ENCODE measurements at regions not wholly inside any gene's neighbourhood (a gene's known extent, or its start where the extent isn't known, plus 50 kb on each side); places are given as distances from the start of the nearest gene placed in this dataset.
"Not testable (repeated sequence)": the region's sequence is repeated elsewhere in the genome, so short reads cannot be mapped to it uniquely, and the experiment has no call there.

DNA sequence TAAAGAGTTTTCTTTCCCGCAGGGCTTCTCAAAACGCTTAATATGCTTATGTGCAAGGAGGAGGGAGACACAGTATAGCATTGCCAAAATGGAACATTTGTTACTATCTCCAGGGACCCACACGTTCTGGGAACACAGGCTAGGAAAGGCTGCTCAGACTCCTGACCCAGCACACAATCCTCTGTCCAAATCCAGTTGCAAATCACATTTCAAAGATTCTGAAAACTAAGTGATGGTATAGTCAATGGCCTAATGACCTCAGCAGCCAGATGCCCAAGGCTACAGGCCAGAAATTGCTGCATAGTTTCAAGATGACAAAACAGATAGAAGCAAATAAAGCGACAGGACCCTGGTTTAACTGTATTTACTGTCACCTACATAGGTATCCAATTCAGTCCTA, 97.0 kb upstream of the GRIP1 start:
- DNase-seq (ENCODE audit: low spot score): no peak

DNA sequence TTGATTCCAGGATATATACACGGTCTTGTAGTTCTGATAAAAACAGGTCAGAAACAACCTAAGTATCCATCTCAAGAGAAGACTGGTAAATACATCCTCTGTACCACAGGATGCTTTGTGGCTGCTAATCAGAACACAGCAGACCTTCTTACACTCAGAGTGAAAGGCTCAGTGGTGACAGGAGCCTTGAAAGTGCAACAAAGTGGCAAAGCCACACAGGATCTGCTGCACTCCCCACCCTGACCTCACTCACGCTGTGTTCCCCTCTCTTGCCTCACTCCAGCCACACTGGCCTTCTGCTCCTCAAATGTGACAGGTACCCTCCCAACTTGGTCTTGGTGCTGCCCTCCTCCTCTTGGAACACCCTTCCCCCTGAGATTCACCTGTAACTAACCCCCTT, 98.1 kb upstream of the GRIP1 start:
- DNase-seq (ENCODE audit: low spot score): no peak

GRCh38 chr12:66779466-66779865, 100.6 kb upstream of the GRIP1 start:
- no peak for DNase-seq (ENCODE audit: low spot score)

DNA sequence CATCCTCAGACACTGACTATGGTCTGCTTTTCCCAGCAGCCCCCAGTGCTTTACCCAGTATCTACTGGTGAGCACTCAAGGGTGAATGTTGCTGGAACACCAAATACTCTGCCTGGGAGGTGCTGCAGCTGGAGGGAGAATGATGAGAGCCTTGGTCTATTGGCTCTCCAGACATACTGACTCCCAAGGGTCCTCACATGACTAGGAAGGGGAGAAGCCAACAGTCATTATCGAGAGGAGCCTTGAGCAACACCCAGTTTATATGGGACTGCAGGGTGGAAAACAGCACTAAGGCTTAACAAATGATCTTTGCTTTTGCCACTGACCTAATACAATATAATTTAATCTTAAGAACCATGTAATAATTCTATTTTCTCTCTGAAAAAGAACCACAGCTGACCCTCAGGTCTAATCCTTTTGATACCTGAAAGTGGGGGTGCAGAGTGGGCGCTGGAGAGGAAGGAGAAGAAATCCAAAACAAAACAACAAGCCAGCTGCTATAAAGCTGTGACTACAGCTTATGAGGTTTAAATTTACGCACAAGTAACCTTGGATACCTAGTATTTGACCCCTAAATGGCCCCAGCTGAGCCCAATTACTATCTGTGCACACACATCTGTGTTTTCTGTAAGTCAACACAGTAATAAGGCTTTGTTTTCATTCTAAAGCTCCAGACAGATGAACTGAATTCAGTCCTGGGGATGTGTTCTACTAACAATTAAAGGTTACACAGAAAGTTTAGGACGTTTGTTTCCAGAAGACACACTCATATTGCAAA, 107.8 kb upstream of the GRIP1 start:
- no peak for DNase-seq (ENCODE audit: low spot score)

DNA sequence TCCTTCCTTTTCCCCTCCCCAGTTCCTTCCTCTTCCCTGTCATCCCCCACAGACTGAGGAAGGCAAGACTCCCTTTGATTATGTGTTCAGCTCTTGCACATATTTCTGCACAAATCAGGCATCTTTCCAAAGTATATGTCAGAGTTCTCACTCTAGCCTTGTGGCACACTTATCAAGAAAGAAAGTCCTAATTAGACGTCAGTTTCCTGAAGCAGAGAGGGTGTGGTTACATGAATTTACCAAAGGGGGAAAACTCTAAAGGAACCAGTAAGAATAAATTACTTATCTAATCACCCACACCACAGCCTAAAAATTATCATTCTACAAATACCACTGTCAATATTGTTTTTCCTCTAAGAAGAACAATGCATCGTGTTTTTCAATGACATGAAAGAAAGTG, 120.7 kb upstream of the GRIP1 start:
- DNase-seq (ENCODE audit: low spot score): no peak

GRCh38 chr12:66800046-66800445, 121.2 kb upstream of the GRIP1 start:
- no peak for DNase-seq (ENCODE audit: low spot score)

DNA sequence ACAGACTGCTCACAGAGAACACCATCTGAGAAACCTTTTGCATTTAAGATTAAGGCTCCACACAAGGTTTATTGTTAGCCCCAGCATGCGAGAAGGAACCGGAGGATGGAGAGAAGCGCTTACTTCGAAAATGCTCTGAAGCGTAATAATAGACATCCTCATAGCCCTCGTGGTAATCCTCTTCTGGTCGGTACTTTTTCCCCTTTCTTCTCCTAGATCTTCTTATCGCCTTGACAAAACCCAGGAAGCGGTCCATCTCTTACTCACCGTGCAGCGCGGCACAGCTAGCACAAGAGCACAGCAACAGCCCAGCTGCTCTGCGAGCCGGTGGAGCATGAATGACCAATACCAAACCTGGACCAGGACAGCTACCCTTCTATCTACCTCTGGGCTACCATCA, 125.1 kb upstream of the GRIP1 start:
- DNase-seq (ENCODE audit: low spot score): no peak

DNA sequence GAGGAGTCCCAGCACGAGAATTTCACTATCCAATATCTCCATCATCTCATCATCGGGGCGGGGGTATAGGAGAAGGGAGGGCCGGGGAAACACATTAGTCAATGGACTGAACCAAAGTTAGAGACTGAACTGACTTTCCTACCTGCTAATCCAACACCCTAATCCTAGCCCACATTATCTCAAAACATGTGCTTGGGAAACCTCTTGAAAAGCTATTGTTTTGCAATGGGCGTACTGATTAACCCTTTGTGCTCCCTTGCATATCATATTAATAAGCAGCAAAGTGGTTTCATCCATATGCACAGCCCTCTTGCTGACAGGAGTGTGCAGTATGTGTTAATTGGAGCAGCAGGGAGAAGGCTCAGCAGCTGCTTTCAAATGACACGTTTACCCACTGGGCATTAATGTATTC, 125.7 kb upstream of the GRIP1 start:
- DNase-seq (ENCODE audit: low spot score): no peak

GRCh38 chr12:66808606-66809005, 129.7 kb upstream of the GRIP1 start:
- DNase-seq (ENCODE audit: low spot score): no peak

- DNase-seq (ENCODE audit: low spot score): no peak
These were observed 134.4 kb upstream of the GRIP1 start for GRCh38 chr12:66813137-66813892.

GRCh38 chr12:66819587-66819986, 140.7 kb upstream of the GRIP1 start:
- DNase-seq (ENCODE audit: low spot score): no peak

DNA sequence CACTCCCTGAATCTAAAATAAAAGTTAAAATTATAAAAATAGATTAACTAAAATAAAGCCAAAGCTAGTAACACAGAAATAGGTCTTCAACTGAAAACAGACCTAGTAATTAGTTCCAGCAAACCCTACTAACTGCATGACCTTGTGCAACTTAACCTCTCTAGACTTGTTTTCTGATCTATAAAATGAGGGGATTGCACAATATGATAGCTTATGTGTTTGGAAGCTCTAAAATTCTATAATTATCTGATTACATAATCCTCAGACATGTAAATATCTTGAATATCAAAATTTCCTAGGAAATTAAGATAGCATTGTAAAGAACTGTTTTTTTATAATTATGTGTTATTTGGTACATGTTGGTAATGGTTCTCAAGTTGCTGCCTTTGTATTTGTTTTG, 144.1 kb upstream of the GRIP1 start:
- no peak for DNase-seq (ENCODE audit: low spot score)

DNA sequence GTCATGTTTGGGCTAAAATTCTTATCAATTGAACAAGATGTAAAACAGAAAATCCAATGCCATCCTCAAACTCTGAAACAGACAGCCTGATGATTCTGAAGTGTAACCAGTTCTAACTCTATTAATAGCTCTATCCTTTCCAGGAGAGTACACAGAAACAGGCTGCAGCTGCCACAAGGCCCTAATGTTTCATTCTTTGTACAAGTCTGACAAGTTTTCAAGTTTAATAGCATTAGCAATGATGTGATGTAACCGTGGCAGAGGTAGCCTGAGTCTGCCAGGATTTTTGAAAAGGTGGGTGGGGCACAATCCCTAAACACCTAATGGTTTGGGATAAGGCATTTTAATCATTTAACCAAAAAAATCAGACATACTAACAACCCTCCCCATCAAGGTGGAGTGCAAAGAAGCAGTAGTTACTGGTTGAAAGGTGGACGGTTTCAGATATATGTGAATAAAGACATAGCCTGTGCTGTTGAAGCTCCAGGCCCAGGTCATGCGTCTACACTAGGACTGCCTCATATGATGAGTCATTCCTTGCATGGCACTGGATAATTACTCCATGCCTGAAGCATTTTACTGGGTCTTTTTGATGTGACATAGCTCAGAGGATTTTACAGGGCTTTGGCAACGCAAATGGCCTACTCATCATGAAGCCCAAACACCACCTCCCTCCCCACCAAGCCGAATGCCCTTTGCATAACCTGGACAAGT, 145.1 kb upstream of the GRIP1 start:
- no peak for DNase-seq (ENCODE audit: low spot score)

DNA sequence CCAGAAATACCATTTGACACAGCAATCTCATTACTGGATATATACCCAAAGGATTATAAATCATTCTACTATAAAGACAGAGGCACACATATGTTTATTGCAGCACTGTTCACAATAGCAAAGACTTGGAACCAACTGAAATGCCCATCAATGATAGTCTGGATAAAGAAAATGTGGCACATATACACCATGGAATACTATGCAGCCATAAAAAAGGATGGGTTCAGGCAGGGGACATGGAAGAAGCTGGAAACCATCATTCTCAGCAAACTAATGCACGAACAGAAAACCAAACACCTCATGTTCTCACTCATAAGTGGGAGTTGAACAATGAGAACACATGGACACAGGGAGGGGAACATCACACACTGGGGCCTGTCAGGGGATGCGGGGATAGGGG, 147.0 kb upstream of the GRIP1 start:
- not testable (repeated sequence) for DNase-seq (ENCODE audit: low spot score)

GRCh38 chr12:66829660-66830325, 150.9 kb upstream of the GRIP1 start:
- no peak for DNase-seq (ENCODE audit: low spot score)

DNA sequence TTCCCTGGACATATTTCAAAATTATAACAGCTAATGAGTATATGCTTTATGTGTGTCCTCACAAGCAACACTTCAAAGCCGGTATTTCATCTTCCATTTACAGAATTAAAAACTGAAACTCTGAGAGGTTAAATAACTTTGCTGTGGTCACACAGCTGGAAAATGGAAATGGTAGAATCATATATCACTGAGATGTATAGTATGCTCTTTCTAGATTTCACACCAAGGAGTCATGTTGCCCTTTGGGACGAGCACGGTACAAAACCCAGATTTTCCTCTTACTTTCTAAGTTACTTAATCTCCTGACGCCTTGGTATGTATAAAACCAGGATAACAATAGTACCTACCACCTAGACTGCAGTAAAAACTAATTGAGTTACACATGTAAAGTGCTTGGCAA, 152.6 kb upstream of the GRIP1 start:
- DNase-seq (ENCODE audit: low spot score): no peak

- no peak for DNase-seq (ENCODE audit: low spot score)
These were observed 154.1 kb upstream of the GRIP1 start for GRCh38 chr12:66832997-66833396.

- no peak for DNase-seq (ENCODE audit: low spot score)
These were observed 157.9 kb upstream of the GRIP1 start for GRCh38 chr12:66836623-66837310.

DNA sequence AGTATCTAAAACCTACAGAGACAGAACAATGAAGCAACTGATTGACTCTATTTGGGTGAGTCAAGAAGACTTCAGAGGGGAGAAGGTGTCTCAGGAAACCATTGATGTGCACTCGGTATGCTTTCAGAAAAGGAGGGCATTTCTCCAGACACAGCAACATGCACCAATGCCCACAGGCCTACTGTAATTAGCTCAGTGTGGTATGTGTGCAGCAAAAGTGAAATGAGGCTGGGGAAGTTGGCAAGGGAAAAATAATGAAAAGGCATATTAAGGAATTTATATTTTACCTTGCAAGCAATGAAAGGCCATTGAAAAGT, 158.4 kb upstream of the GRIP1 start:
- DNase-seq (ENCODE audit: low spot score): no peak

DNA sequence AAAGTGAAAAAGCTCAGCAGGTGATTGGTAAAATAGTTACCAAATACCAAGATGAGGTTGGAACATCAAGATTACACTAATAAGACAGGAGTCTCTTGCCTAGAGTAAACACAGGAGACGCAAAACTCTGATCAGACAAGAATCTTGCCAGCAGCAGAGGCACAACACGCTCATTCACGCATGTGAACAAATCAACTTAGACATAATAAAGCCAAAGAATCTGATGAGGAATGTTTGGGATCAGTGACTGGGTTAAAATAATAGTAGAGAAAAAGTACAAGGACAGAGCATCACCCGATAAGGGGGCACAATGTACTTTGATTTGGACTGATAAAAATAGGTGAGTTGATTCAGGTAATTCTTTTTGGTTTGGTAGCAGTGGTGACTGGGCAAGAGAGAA, 159.5 kb upstream of the GRIP1 start:
- no peak for DNase-seq (ENCODE audit: low spot score)

- DNase-seq (ENCODE audit: low spot score): peak; percentile 7
These were observed 170.1 kb upstream of the GRIP1 start for GRCh38 chr12:66848967-66849366.

- no peak for DNase-seq (ENCODE audit: low spot score)
These were observed 172.3 kb upstream of the GRIP1 start for GRCh38 chr12:66851134-66851533.

Measured in AG20443 (cell line).